Caco-2 (cell line): ENCODE measurements at regions not wholly inside any gene's neighbourhood (a gene's known extent, or its start where the extent isn't known, plus 50 kb on each side); places are given as distances from the start of the nearest gene placed in this dataset.

ENCODE experiments used
- BruUV-seq: library from RNA; stranded (reverse); fragments of 400-500 nt; replicated peaks from 2 replicates; lab custom pipeline; 2021; lab: Mats Ljungman, UMichigan
- CTCF ChIA-PET: fragments of 300-600 bp; sonication (Branson Sonifier 250); formaldehyde crosslinking; loops from one replicate; lab custom pipeline; 2022; ENCODE audit warnings: antibody characterized with exemption; lab: Charles Lee
- POLR2A ChIA-PET: fragments of 300-600 bp; sonication (Branson Sonifier 250); formaldehyde crosslinking; loops from one replicate; lab custom pipeline; 2022; ENCODE audit warnings: antibody characterized with exemption; lab: Charles Lee
- DNase-seq, 2 experiments: peaks; one replicate each; pipeline versions ENCODE4 v3.0.0 to v3.0.0-alpha.2; 2020 to 2022
- H3K27me3 ChIP-seq: replicated peaks from 2 replicates; pipeline ENCODE4 v1.6.0; 2011; ENCODE audit warnings: low read length; ENCODE audit not compliant: control insufficient read depth, insufficient read depth
- H3K36me3 ChIP-seq: 2 replicates; pipeline ENCODE4 v1.5.1; 2011; ENCODE audit warnings: low read length; ENCODE audit not compliant: control insufficient read depth, insufficient read depth
- H3K4me1 ChIP-seq: fragments of 250-450 bp; sonication (Bioruptor Pico); 2 replicates; pipeline ENCODE4 v1.5.1; 2020; ENCODE audit warnings: mild to moderate bottlenecking
- H3K4me3 ChIP-seq: 2 replicates; pipeline ENCODE4 v1.5.1; 2011; ENCODE audit warnings: low read depth, mild to moderate bottlenecking, control low read depth, low read length
- H3K9me3 ChIP-seq: fragments of 250-450 bp; sonication (Bioruptor Pico); 2 replicates; pipeline ENCODE4 v1.5.1; 2020; ENCODE audit warnings: mild to moderate bottlenecking, moderate library complexity
- H3K27ac Mint-ChIP-seq: one replicate; pipeline ENCODE4 v1.8.0; 2022; ENCODE audit warnings: mixed read lengths; ENCODE audit not compliant: unreplicated experiment
- H3K27me3 Mint-ChIP-seq: one replicate; pipeline ENCODE4 v1.8.0; 2022; ENCODE audit warnings: mixed read lengths; ENCODE audit not compliant: insufficient read depth, unreplicated experiment
- H3K36me3 Mint-ChIP-seq: one replicate; pipeline ENCODE4 v1.8.0; 2022; ENCODE audit warnings: mild to moderate bottlenecking, mixed read lengths; ENCODE audit not compliant: insufficient read depth, unreplicated experiment
- H3K4me1 Mint-ChIP-seq: one replicate; pipeline ENCODE4 v1.8.0; 2022; ENCODE audit warnings: low read depth, mixed read lengths; ENCODE audit not compliant: unreplicated experiment
- H3K4me3 Mint-ChIP-seq: one replicate; pipeline ENCODE4 v1.8.0; 2022; ENCODE audit warnings: mild to moderate bottlenecking, moderate library complexity, mixed read lengths; ENCODE audit not compliant: unreplicated experiment
- H3K9me3 Mint-ChIP-seq: one replicate; pipeline ENCODE4 v1.8.0; 2022; ENCODE audit warnings: mixed read lengths; ENCODE audit not compliant: unreplicated experiment
- intact Hi-C: fragments of 100-400 bp; cut with micrococcal nuclease; formaldehyde crosslinking; loops from one replicate; pipeline ENCODE4 v1.10.0; 2022; ENCODE audit not compliant: unreplicated experiment
- TF ChIP-seq, protein P1 (sequence below), 2 experiments: fragments of 200-600 bp in 1 of 2; IDR thresholded peaks; 1 replicate in 1 of 2; 2 replicates in 1 of 2; pipeline versions ENCODE4 v1.5.1 to v1.8.0; 2011 to 2022; ENCODE audit warnings: antibody characterized with exemption in 1 of 2, control low read depth in 1 of 2, inconsistent platforms in 1 of 2, low read depth in 1 of 2, low read length in 1 of 2, mild to moderate bottlenecking in 1 of 2, moderate library complexity in 1 of 2; ENCODE audit not compliant: insufficient read depth in 1 of 2, severe bottlenecking in 1 of 2, unreplicated experiment in 1 of 2

DNA sequence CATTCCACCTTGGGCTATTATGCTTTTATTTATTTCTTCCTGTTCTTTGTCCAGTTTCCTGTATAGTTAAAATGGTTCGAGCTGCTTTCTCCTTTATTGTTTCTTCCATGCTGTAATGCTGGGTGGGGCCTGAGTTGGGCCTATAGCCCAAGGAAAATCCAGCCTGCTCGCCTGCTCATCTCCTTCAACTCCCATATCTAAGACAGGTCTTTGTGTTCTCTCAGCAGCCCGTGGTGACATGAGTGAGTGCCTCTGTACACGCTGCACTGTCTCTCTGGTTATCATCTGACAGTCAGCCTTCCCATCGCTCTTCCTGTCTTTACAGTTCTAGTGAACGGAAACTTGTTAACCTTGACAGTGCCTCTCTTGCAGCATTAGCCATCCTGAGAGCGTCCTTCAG, 221.9 kb upstream of the SLC10A2 start:
- TF ChIP-seq, protein P1, sequence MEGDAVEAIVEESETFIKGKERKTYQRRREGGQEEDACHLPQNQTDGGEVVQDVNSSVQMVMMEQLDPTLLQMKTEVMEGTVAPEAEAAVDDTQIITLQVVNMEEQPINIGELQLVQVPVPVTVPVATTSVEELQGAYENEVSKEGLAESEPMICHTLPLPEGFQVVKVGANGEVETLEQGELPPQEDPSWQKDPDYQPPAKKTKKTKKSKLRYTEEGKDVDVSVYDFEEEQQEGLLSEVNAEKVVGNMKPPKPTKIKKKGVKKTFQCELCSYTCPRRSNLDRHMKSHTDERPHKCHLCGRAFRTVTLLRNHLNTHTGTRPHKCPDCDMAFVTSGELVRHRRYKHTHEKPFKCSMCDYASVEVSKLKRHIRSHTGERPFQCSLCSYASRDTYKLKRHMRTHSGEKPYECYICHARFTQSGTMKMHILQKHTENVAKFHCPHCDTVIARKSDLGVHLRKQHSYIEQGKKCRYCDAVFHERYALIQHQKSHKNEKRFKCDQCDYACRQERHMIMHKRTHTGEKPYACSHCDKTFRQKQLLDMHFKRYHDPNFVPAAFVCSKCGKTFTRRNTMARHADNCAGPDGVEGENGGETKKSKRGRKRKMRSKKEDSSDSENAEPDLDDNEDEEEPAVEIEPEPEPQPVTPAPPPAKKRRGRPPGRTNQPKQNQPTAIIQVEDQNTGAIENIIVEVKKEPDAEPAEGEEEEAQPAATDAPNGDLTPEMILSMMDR (IDR thresholded peaks at IDR 0.05; ENCODE audit: insufficient read depth in 1 of 2, low read depth in 1 of 2, low read length in 1 of 2, severe bottlenecking in 1 of 2, unreplicated experiment in 1 of 2): no peak
- Mint-ChIP-seq H3K27me3 (no peaks in the 10 kb centered on the region), H3K27ac (no peak overlapping the region), H3K9me3 (no peaks in the 10 kb centered on the region), H3K4me1 (peaks cover 3% of the 10 kb centered on the region), H3K4me3 (no peak overlapping the region), H3K36me3 (no peaks in the 10 kb centered on the region)
- BruUV-seq: no TSS peak
- Histone ChIP-seq H3K4me3 (no peak overlapping the region), H3K27me3 (no peaks in the 10 kb centered on the region), H3K4me1 (peaks cover 8% of the 10 kb centered on the region), H3K36me3 (no peaks in the 10 kb centered on the region), H3K9me3 (no peaks in the 10 kb centered on the region)
- intact Hi-C loops: no loop called here
- DNase-seq: no peak
- ChIA-PET CTCF (no interaction called here), POLR2A (no interaction called here)

DNA sequence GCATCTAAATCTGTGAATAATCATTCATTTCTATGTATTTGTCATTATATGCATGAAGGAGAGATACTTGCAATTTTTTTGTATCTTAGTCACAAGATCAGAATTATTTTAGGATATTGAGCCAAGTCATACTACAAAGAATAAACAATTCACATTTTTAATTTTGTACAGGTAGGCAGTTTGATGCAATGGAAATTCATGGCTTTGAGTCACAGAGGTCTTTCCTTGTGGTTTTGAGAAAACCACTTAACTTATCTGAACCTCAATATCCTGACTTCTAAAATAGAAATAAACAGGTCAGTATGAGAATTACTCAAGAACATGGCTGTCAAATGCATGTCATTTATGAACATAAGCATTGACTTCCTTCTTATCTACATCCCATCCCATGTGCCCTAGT, 221.4 kb upstream of the SLC10A2 start:
- POLR2A ChIA-PET: no interaction called here
- H3K4me3 ChIP-seq: no peak overlapping the region
- H3K4me1 ChIP-seq: peaks cover 12% of the 10 kb centered on the region
- Mint-ChIP-seq H3K4me3 (no peak overlapping the region), H3K27me3 (no peaks in the 10 kb centered on the region), H3K36me3 (no peaks in the 10 kb centered on the region), H3K9me3 (no peaks in the 10 kb centered on the region), H3K4me1 (peaks cover 7% of the 10 kb centered on the region), H3K27ac (no peak overlapping the region)
- no peaks in the 10 kb centered on the region for H3K9me3 ChIP-seq
- no peaks in the 10 kb centered on the region for H3K36me3 ChIP-seq
- TF ChIP-seq, protein P1 (IDR thresholded peaks at IDR 0.05; ENCODE audit: insufficient read depth in 1 of 2, low read depth in 1 of 2, low read length in 1 of 2, severe bottlenecking in 1 of 2, unreplicated experiment in 1 of 2): no peak
- H3K27me3 ChIP-seq: no peaks in the 10 kb centered on the region
- CTCF ChIA-PET: no interaction called here
- DNase-seq: no peak
- BruUV-seq: no TSS peak
- intact Hi-C loops: no loop called here

DNA sequence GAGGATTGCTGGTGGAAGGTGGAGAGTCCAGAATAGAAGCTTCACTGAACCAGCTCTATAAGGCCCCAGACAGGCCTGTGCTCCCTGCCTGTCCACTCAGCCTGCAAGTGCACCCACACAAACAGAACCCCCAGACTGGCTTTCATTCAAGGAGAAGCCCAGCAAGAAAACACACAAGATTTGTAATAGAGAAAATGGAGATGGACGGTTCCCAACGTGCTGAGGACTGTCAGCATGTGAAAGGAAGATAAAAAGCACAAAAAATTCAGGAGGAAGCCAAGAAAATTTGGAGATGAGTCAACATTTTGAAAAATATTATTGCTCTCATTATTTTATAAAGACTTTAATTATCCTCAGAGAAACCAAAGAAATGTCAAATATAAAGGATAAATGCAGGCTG, 218.2 kb upstream of the SLC10A2 start:
- H3K27ac Mint-ChIP-seq: no peak overlapping the region
- Histone ChIP-seq H3K4me1 (peaks cover 22% of the 10 kb centered on the region), H3K27me3 (no peaks in the 10 kb centered on the region), H3K36me3 (no peaks in the 10 kb centered on the region), H3K4me3 (no peak overlapping the region), H3K9me3 (no peaks in the 10 kb centered on the region)
- no peaks in the 10 kb centered on the region for H3K27me3 Mint-ChIP-seq
- H3K36me3 Mint-ChIP-seq: no peaks in the 10 kb centered on the region
- ChIA-PET POLR2A (no interaction called here), CTCF (no interaction called here)
- no TSS peak for BruUV-seq
- TF ChIP-seq, protein P1 (IDR thresholded peaks at IDR 0.05; ENCODE audit: insufficient read depth in 1 of 2, low read depth in 1 of 2, low read length in 1 of 2, severe bottlenecking in 1 of 2, unreplicated experiment in 1 of 2): no peak
- no peak for DNase-seq
- H3K9me3 Mint-ChIP-seq: peaks cover 8% of the 10 kb centered on the region
- peaks cover 9% of the 10 kb centered on the region for H3K4me1 Mint-ChIP-seq
- no peak overlapping the region for H3K4me3 Mint-ChIP-seq
- intact Hi-C loops: no loop called here
